ENCODE measurements at regions not wholly inside any gene's neighbourhood (a gene's known extent, or its start where the extent isn't known, plus 50 kb on each side); places are given as distances from the start of the nearest gene placed in this dataset.
"Not testable (repeated sequence)": the region's sequence is repeated elsewhere in the genome, so short reads cannot be mapped to it uniquely, and the experiment has no call there.

- ChIA-PET CTCF (no interaction called here), POLR2A (ENCODE audit: unreplicated experiment) (no interaction called here)
- no peaks in the 10 kb centered on the region for H3K9me3 ChIP-seq (ENCODE audit: insufficient read depth, low read depth)
- H3K4me3 ChIP-seq, result no peak overlapping the region
- H3K4me1 ChIP-seq (replicated peaks; ENCODE audit: insufficient read depth), result 0 out of 2 replicates have a peak, but pooled peaks cover 3% of the 10 kb centered on the region
- no peaks in the 10 kb centered on the region for H3K9me2 ChIP-seq (ENCODE audit: insufficient read depth)
- no peaks in the 10 kb centered on the region for H3K27me3 ChIP-seq (ENCODE audit: insufficient read depth, low read depth)
- peaks cover 36% of the 10 kb centered on the region for H3F3A ChIP-seq (ENCODE audit: insufficient read depth, low read depth)
- no peak overlapping the region for H3K4me2 ChIP-seq
- H3K27ac ChIP-seq, result 0 out of 2 replicates have a peak overlapping the region, but pooled peaks have one; percentile 33
- intact Hi-C loops (cut with micrococcal nuclease; ENCODE audit: unreplicated experiment), result no loop called here
- TF ChIP-seq EZH2 (IDR thresholded peaks at IDR 0.05; ENCODE audit: low read depth) (no peak), CTCF (conservative IDR thresholded peaks at IDR 0.05) (no peak)
- DNase-seq, result no peak
- peaks cover 75% of the 10 kb centered on the region for H3K79me2 ChIP-seq (ENCODE audit: low read depth)
- H2AFZ ChIP-seq, result no peak overlapping the region
- peaks cover 9% of the 10 kb centered on the region for H3K36me3 ChIP-seq (ENCODE audit: low read depth)
- no TSS peak for BruUV-seq (replicated peaks)
- peaks cover 28% of the 10 kb centered on the region for H4K20me1 ChIP-seq (ENCODE audit: insufficient read depth)
Observed at GRCh38 chr14:71433303-71433702, 498.9 kb upstream of the RGS6 start.

DNA sequence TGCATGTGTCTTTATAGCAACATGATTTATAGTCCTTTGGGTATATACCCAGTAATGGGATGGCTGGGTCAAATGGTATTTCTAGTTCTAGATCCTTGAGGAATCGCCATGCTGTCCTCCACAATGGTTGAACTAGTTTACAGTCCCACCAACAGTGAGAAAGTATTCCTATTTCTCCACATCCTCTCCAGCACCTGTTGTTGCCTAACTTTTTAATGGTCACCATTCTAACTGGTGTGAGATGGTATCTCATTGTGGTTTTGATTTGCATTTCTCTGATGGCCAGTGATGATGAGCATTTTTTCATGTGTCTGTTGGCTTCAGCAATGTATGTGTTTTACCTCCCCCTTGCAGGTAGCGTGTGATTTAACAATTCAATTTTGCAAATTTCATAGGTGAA lies 496.6 kb upstream of the RGS6 start:
- CTCF ChIA-PET; DNase-seq; H2AFZ ChIP-seq; intact Hi-C loops (cut with micrococcal nuclease; ENCODE audit: unreplicated experiment); BruUV-seq (replicated peaks); H3K27me3 ChIP-seq (ENCODE audit: insufficient read depth, low read depth); H3K4me2 ChIP-seq; H3K27ac ChIP-seq; H3K9me3 ChIP-seq (ENCODE audit: insufficient read depth, low read depth); H3K9me2 ChIP-seq (ENCODE audit: insufficient read depth); H3K4me3 ChIP-seq; H3K4me1 ChIP-seq (replicated peaks; ENCODE audit: insufficient read depth); POLR2A ChIA-PET (ENCODE audit: unreplicated experiment): not testable (repeated sequence)
- peaks cover 83% of the 10 kb centered on the region for H3K79me2 ChIP-seq (ENCODE audit: low read depth)
- H4K20me1 ChIP-seq (ENCODE audit: insufficient read depth), result peaks cover 24% of the 10 kb centered on the region
- H3F3A ChIP-seq (ENCODE audit: insufficient read depth, low read depth), result peaks cover 29% of the 10 kb centered on the region; the same call in 1 of the 2 replicates
- peaks cover 22% of the 10 kb centered on the region for H3K36me3 ChIP-seq (ENCODE audit: low read depth)

DNA sequence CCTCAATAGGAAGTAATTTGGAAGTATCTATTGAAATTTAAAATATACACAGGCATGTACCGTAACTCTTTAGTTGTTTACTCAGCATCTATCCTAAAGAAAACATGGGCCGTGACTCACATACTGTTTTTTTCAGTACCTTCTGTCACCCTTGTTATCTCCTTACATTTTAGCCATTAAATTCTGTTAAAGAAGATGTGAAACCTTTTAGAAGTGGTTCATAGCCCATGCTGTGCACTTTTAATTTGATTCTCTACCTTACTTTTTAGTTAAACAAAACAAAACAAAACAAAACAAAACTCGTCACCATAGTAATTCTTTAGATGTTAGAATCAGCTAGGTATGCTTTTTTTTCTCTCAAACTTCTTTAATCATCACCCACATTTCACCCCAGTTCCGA lies 494.4 kb upstream of the RGS6 start:
- Histone ChIP-seq H3K36me3 (ENCODE audit: low read depth) (peaks cover 18% of the 10 kb centered on the region), H3K4me3 (no peak overlapping the region), H3K27ac (no peak overlapping the region), H3K9me3 (ENCODE audit: insufficient read depth, low read depth) (no peaks in the 10 kb centered on the region), H4K20me1 (ENCODE audit: insufficient read depth) (peaks cover 19% of the 10 kb centered on the region; the same call in 1 of the 2 replicates), H3K79me2 (ENCODE audit: low read depth) (peaks cover 83% of the 10 kb centered on the region), H3F3A (ENCODE audit: insufficient read depth, low read depth) (peaks cover 26% of the 10 kb centered on the region; the same call in 1 of the 2 replicates), H2AFZ (no peak overlapping the region), H3K4me2 (no peak overlapping the region), H3K27me3 (ENCODE audit: insufficient read depth, low read depth) (no peaks in the 10 kb centered on the region), H3K4me1 (replicated peaks; ENCODE audit: insufficient read depth) (0 out of 2 replicates have a peak, but pooled peaks cover 9% of the 10 kb centered on the region), H3K9me2 (ENCODE audit: insufficient read depth) (no peaks in the 10 kb centered on the region)
- TF ChIP-seq EZH2 (IDR thresholded peaks at IDR 0.05; ENCODE audit: low read depth) (no peak), CTCF (conservative IDR thresholded peaks at IDR 0.05) (no peak)
- ChIA-PET POLR2A (ENCODE audit: unreplicated experiment) (no interaction called here), CTCF (no interaction called here)
- no TSS peak for BruUV-seq (replicated peaks)
- DNase-seq, result no peak
- intact Hi-C loops (cut with micrococcal nuclease; ENCODE audit: unreplicated experiment), result no loop called here

- peaks cover 83% of the 10 kb centered on the region for H3K79me2 ChIP-seq (ENCODE audit: low read depth)
- H2AFZ ChIP-seq, result no peak overlapping the region
- H3K9me2 ChIP-seq (ENCODE audit: insufficient read depth), result no peaks in the 10 kb centered on the region
- TF ChIP-seq CTCF (conservative IDR thresholded peaks at IDR 0.05) (no peak), EZH2 (IDR thresholded peaks at IDR 0.05; ENCODE audit: low read depth) (no peak)
- H3K36me3 ChIP-seq (ENCODE audit: low read depth), result peaks cover 18% of the 10 kb centered on the region
- peaks cover 14% of the 10 kb centered on the region; the same call in 1 of the 2 replicates for H4K20me1 ChIP-seq (ENCODE audit: insufficient read depth)
- BruUV-seq (replicated peaks), result no TSS peak
- POLR2A ChIA-PET (ENCODE audit: unreplicated experiment), result no interaction called here
- 0 out of 2 replicates have a peak, but pooled peaks cover 9% of the 10 kb centered on the region for H3K4me1 ChIP-seq (replicated peaks; ENCODE audit: insufficient read depth)
- no peaks in the 10 kb centered on the region for H3K27me3 ChIP-seq (ENCODE audit: insufficient read depth, low read depth)
- peaks cover 24% of the 10 kb centered on the region; the same call in 1 of the 2 replicates for H3F3A ChIP-seq (ENCODE audit: insufficient read depth, low read depth)
- CTCF ChIA-PET, result no interaction called here
- H3K4me2 ChIP-seq, result no peak overlapping the region
- H3K27ac ChIP-seq, result no peak overlapping the region
- H3K9me3 ChIP-seq (ENCODE audit: insufficient read depth, low read depth), result no peaks in the 10 kb centered on the region
- no peak for DNase-seq
- intact Hi-C loops (cut with micrococcal nuclease; ENCODE audit: unreplicated experiment), result no loop called here
- H3K4me3 ChIP-seq, result no peak overlapping the region
Observed at GRCh38 chr14:71438684-71439083, 493.5 kb upstream of the RGS6 start.

Data from PC-9 (cell line).